HEK293T (cell line): ENCODE measurements at regions not wholly inside any gene's neighbourhood (a gene's known extent, or its start where the extent isn't known, plus 50 kb on each side); places are given as distances from the start of the nearest gene placed in this dataset.
"Not testable (repeated sequence)": the region's sequence is repeated elsewhere in the genome, so short reads cannot be mapped to it uniquely, and the experiment has no call there.

Source experiments
- CTCF ChIA-PET: fragments of 350-600 bp; formaldehyde crosslinking; extraction: SDS; loops from one replicate; lab custom pipeline; 2021; ENCODE audit warnings: antibody characterized with exemption, inconsistent platforms; lab: Yijun Ruan, JAX
- POLR2A ChIA-PET: fragments of 350-600 bp; formaldehyde crosslinking; extraction: SDS; loops from one replicate; lab custom pipeline; 2020; ENCODE audit warnings: antibody characterized with exemption, inconsistent platforms; lab: Yijun Ruan, JAX
- DNase-seq: peaks from one replicate; pipeline ENCODE4 v3.0.0; 2012; ENCODE audit warnings: mixed read lengths; ENCODE audit errors: extremely low spot score
- ARNT ChIP-seq: fragments of 450-650 bp; IDR thresholded peaks from 2 replicates; pipeline ENCODE4 v1.6.1; 2017; ENCODE audit warnings: mild to moderate bottlenecking
- BHLHE40 ChIP-seq: fragments of 450-650 bp; IDR thresholded peaks from 2 replicates; pipeline ENCODE4 v1.6.1; 2016; ENCODE audit warnings: mild to moderate bottlenecking, moderate library complexity, borderline replicate concordance
- CTBP1 ChIP-seq: fragments of 450-650 bp; IDR thresholded peaks from 2 replicates; pipeline ENCODE4 v1.6.1; 2016; ENCODE audit warnings: borderline replicate concordance
- ELF4 ChIP-seq: fragments of 450-650 bp; IDR thresholded peaks from 2 replicates; pipeline ENCODE4 v1.6.1; 2017; ENCODE audit warnings: antibody characterized with exemption
- FOXA1 ChIP-seq: fragments of 450-650 bp; IDR thresholded peaks from 2 replicates; pipeline ENCODE4 v1.6.1; 2016; ENCODE audit warnings: mild to moderate bottlenecking
- FOXK2 ChIP-seq: fragments of 450-650 bp; IDR thresholded peaks from 2 replicates; pipeline ENCODE4 v1.6.1; 2016; ENCODE audit warnings: mild to moderate bottlenecking
- FOXM1 ChIP-seq: fragments of 450-650 bp; IDR thresholded peaks from 2 replicates; pipeline ENCODE4 v1.6.1; 2017; ENCODE audit warnings: mild to moderate bottlenecking, borderline replicate concordance
- HDGF ChIP-seq: fragments of 450-650 bp; IDR thresholded peaks from 2 replicates; pipeline ENCODE4 v1.6.1; 2017; ENCODE audit warnings: antibody characterized with exemption, borderline replicate concordance
- L3MBTL2 ChIP-seq: fragments of 450-650 bp; conservative IDR thresholded peaks from 2 replicates; pipeline ENCODE4 v1.6.1; 2016; ENCODE audit warnings: mild to moderate bottlenecking
- LEF1 ChIP-seq: fragments of 450-650 bp; IDR thresholded peaks from 2 replicates; pipeline ENCODE4 v1.6.1; 2017; ENCODE audit warnings: mild to moderate bottlenecking, borderline replicate concordance
- NFRKB ChIP-seq: fragments of 450-650 bp; IDR thresholded peaks from 2 replicates; pipeline ENCODE4 v1.6.1; 2016; ENCODE audit warnings: mild to moderate bottlenecking, moderate library complexity
- PKNOX1 ChIP-seq: fragments of 450-650 bp; IDR thresholded peaks from 2 replicates; pipeline ENCODE4 v1.6.1; 2016
- SP1 ChIP-seq: fragments of 450-650 bp; IDR thresholded peaks from 2 replicates; pipeline ENCODE4 v1.6.1; 2017
- SUZ12 ChIP-seq: fragments of 450-650 bp; IDR thresholded peaks from 2 replicates; pipeline ENCODE4 v1.6.1; 2016; ENCODE audit warnings: mild to moderate bottlenecking
- TARDBP ChIP-seq: fragments of 450-650 bp; IDR thresholded peaks from 2 replicates; pipeline ENCODE4 v1.6.1; 2016
- ZNF384 ChIP-seq: fragments of 450-650 bp; IDR thresholded peaks from 2 replicates; pipeline ENCODE4 v1.6.1; 2016

- ChIA-PET CTCF (no interaction called here), POLR2A (no interaction called here)
- no peak for TF ChIP-seq FOXK2
- TF ChIP-seq NFRKB = no peak
- no peak for TF ChIP-seq FOXA1
- TF ChIP-seq TARDBP = no peak
- TF ChIP-seq LEF1 = no peak
- no peak for DNase-seq
These were observed 114.4 kb upstream of the ZC3H12A start for GRCh38 chr1:37360011-37360410.

- CTCF ChIA-PET = no interaction called here
- no peak for DNase-seq
- TF ChIP-seq NFRKB = no peak
- no peak for TF ChIP-seq ELF4
- no peak for TF ChIP-seq CTBP1
- no peak for TF ChIP-seq ZNF384
- TF ChIP-seq L3MBTL2 = no peak
- no peak for TF ChIP-seq PKNOX1
- no peak for TF ChIP-seq SUZ12
- TF ChIP-seq FOXA1 = no peak
- no peak for TF ChIP-seq LEF1
- TF ChIP-seq TARDBP = no peak
- TF ChIP-seq FOXK2 = no peak
- no peak for TF ChIP-seq SP1
- no peak for TF ChIP-seq ARNT
- no peak for TF ChIP-seq BHLHE40
- TF ChIP-seq HDGF = no peak
- no peak for TF ChIP-seq FOXM1
- POLR2A ChIA-PET = no interaction called here
These were observed 111.6 kb upstream of the ZC3H12A start for GRCh38 chr1:37362594-37363385.

- POLR2A ChIA-PET = no interaction called here
- no peak for TF ChIP-seq TARDBP
- TF ChIP-seq ZNF384 = no peak
- no peak for TF ChIP-seq NFRKB
- no peak for TF ChIP-seq FOXM1
- no peak for TF ChIP-seq FOXA1
- no peak for TF ChIP-seq FOXK2
- no peak for DNase-seq
- CTCF ChIA-PET = no interaction called here
These were observed 110.8 kb upstream of the ZC3H12A start for GRCh38 chr1:37363535-37363934.

- DNase-seq, POLR2A ChIA-PET, CTCF ChIA-PET: not testable (repeated sequence)
These were observed 105.6 kb upstream of the ZC3H12A start for GRCh38 chr1:37368665-37369315.

GRCh38 chr1:37372302-37372701 is 102.1 kb upstream of the ZC3H12A start:
- TF ChIP-seq SP1 (no peak), SUZ12 (no peak), FOXK2 (no peak), PKNOX1 (no peak), FOXA1 (no peak), CTBP1 (no peak), ELF4 (no peak), L3MBTL2 (no peak), ZNF384 (no peak), BHLHE40 (no peak), TARDBP (no peak), FOXM1 (no peak), HDGF (no peak), ARNT (no peak), NFRKB (no peak)
- DNase-seq = no peak
- ChIA-PET CTCF (no interaction called here), POLR2A (no interaction called here)

- CTCF ChIA-PET = no interaction called here
- TF ChIP-seq NFRKB = no peak
- TF ChIP-seq HDGF = no peak
- no peak for TF ChIP-seq LEF1
- no peak for TF ChIP-seq SP1
- TF ChIP-seq L3MBTL2 = no peak
- TF ChIP-seq SUZ12 = no peak
- TF ChIP-seq FOXA1 = no peak
- no peak for TF ChIP-seq FOXM1
- no peak for TF ChIP-seq FOXK2
- no peak for TF ChIP-seq ARNT
- TF ChIP-seq ZNF384 = no peak
- TF ChIP-seq TARDBP = no peak
- no peak for TF ChIP-seq CTBP1
- no peak for TF ChIP-seq PKNOX1
- no peak for TF ChIP-seq ELF4
- no peak for DNase-seq
These were observed 101.7 kb upstream of the ZC3H12A start for GRCh38 chr1:37372711-37373110.

GRCh38 chr1:37373413-37373812 is 101.0 kb upstream of the ZC3H12A start:
- ChIA-PET POLR2A (interaction anchor here (0.6 kb wide), 1 partner anchor 26 kb away, joined by 3 read pairs; no protein-coding TSS in a partner anchor), CTCF (no interaction called here)
- no peak for TF ChIP-seq LEF1
- TF ChIP-seq NFRKB = no peak
- TF ChIP-seq ZNF384 = no peak
- TF ChIP-seq BHLHE40 = no peak
- no peak for TF ChIP-seq ELF4
- no peak for TF ChIP-seq TARDBP
- TF ChIP-seq FOXM1 = no peak
- no peak for TF ChIP-seq PKNOX1
- TF ChIP-seq FOXK2 = no peak
- TF ChIP-seq SP1 = no peak
- DNase-seq = no peak

More at GRCh38 chr1:37372711-37373110, 101.7 kb upstream of the ZC3H12A start:
- POLR2A ChIA-PET = no interaction called here

GRCh38 chr1:37380546-37380945 is 93.8 kb upstream of the ZC3H12A start:
- CTCF ChIA-PET, DNase-seq, POLR2A ChIA-PET: not testable (repeated sequence)
